Thoracic aorta (tissue), 2 donors: ENCODE measurements at regions not wholly inside any gene's neighbourhood (a gene's known extent, or its start where the extent isn't known, plus 50 kb on each side); places are given as distances from the start of the nearest gene placed in this dataset.

Experiments
- ATAC-seq: fragments of 150-250 bp; one replicate; pipeline ENCODE4 v1.8.0; 2017; ENCODE audit warnings: low read depth; ENCODE audit not compliant: insufficient number of reproducible peaks, low FRiP score
- DNase-seq: peaks from one replicate; pipeline ENCODE4 v3.0.0-alpha.2; 2020; ENCODE audit warnings: low spot score
- H3K27ac ChIP-seq, 2 donors: fragments of 200-600 bp; sonication (generic); 1 replicate in 1 of 2; 2 replicates in 1 of 2; pipeline ENCODE4 v1.5.1; 2016; ENCODE audit warnings: mild to moderate bottlenecking in 2 of 2, moderate library complexity in 2 of 2
- H3K27me3 ChIP-seq: fragments of 200-600 bp; sonication (generic); replicated peaks from 2 replicates; pipeline ENCODE4 v1.6.0; 2016; ENCODE audit warnings: mild to moderate bottlenecking; ENCODE audit not compliant: insufficient read depth
- H3K36me3 ChIP-seq: fragments of 200-600 bp; sonication (generic); one replicate; pipeline ENCODE4 v1.5.1; 2016
- H3K4me1 ChIP-seq, 2 donors: fragments of 200-600 bp; sonication (generic); 1 replicate in 1 of 2; 2 replicates in 1 of 2; pipeline versions ENCODE4 v1.5.1 to v1.6.0; 2016; ENCODE audit warnings: low read depth in 2 of 2, mild to moderate bottlenecking in 1 of 2; ENCODE audit not compliant: control insufficient read depth in 1 of 2
- H3K4me3 ChIP-seq: fragments of 200-600 bp; sonication (generic); 2 replicates; pipeline ENCODE4 v1.5.1; 2016; ENCODE audit warnings: mild to moderate bottlenecking
- H3K9me3 ChIP-seq: fragments of 200-600 bp; sonication (generic); 2 replicates; pipeline ENCODE4 v1.5.1; 2016
- CTCF ChIP-seq: fragments of 200-600 bp; sonication (generic); IDR thresholded peaks from one replicate; pipeline ENCODE4 v1.5.1; 2019; ENCODE audit warnings: antibody characterized with exemption

GRCh38 chr18:28574175-28574574, 397.2 kb upstream of the CDH2 start:
- Histone ChIP-seq H3K9me3 (no peaks in the 10 kb centered on the region), H3K27ac (no peak overlapping the region), H3K36me3 (no peaks in the 10 kb centered on the region), H3K27me3 (no peaks in the 10 kb centered on the region), H3K4me3 (no peak overlapping the region), H3K4me1 (no peaks in the 10 kb centered on the region)
- TF ChIP-seq CTCF: no peak
- DNase-seq (no peak), ATAC-seq (no peak)

- ATAC-seq: no peak
Observed at GRCh38 chr18:28571929-28572328, 395.0 kb upstream of the CDH2 start.

GRCh38 chr18:28560331-28560730, 383.4 kb upstream of the CDH2 start:
- DNase-seq (no peak), ATAC-seq (no peak)
- H3K9me3 ChIP-seq: no peaks in the 10 kb centered on the region
- TF ChIP-seq CTCF: no peak
- H3K27me3 ChIP-seq: no peaks in the 10 kb centered on the region
- H3K36me3 ChIP-seq: no peaks in the 10 kb centered on the region
- H3K27ac ChIP-seq: no peak overlapping the region
- H3K4me3 ChIP-seq: no peak overlapping the region
- H3K4me1 ChIP-seq: no peaks in the 10 kb centered on the region

More at GRCh38 chr18:28571929-28572328, 395.0 kb upstream of the CDH2 start:
- no peaks in the 10 kb centered on the region for H3K9me3 ChIP-seq
- no peaks in the 10 kb centered on the region for H3K36me3 ChIP-seq
- H3K27me3 ChIP-seq: no peaks in the 10 kb centered on the region
- no peak overlapping the region for H3K27ac ChIP-seq
- no peak for TF ChIP-seq CTCF
- H3K4me1 ChIP-seq: no peaks in the 10 kb centered on the region
- H3K4me3 ChIP-seq: no peak overlapping the region
- no peak for DNase-seq

GRCh38 chr18:28559511-28559910, 382.6 kb upstream of the CDH2 start:
- H3K27ac ChIP-seq: no peak overlapping the region
- DNase-seq (no peak), ATAC-seq (no peak)
- TF ChIP-seq CTCF: no peak
- no peaks in the 10 kb centered on the region for H3K36me3 ChIP-seq
- H3K27me3 ChIP-seq: no peaks in the 10 kb centered on the region
- H3K4me1 ChIP-seq: no peaks in the 10 kb centered on the region
- no peaks in the 10 kb centered on the region for H3K9me3 ChIP-seq
- no peak overlapping the region for H3K4me3 ChIP-seq

GRCh38 chr18:28541934-28542333, 365.0 kb upstream of the CDH2 start:
- Histone ChIP-seq H3K27me3 (no peaks in the 10 kb centered on the region), H3K4me3 (no peak overlapping the region), H3K36me3 (no peaks in the 10 kb centered on the region), H3K27ac (no peak overlapping the region), H3K4me1 (peaks cover 0 to 7% of the 10 kb centered on the region in 2 donors), H3K9me3 (no peaks in the 10 kb centered on the region)
- DNase-seq (no peak), ATAC-seq (no peak)
- TF ChIP-seq CTCF: no peak
